DMS114 treated with DMSO at 0.1 percent for 48 hours (cell line): ENCODE measurements at regions not wholly inside any gene's neighbourhood (a gene's known extent, or its start where the extent isn't known, plus 50 kb on each side); places are given as distances from the start of the nearest gene placed in this dataset.
"Not testable (repeated sequence)": the region's sequence is repeated elsewhere in the genome, so short reads cannot be mapped to it uniquely, and the experiment has no call there.

Experiments
- DNase-seq: peaks from one replicate; lab custom pipeline; 2025; ENCODE audit not compliant: unreplicated experiment; lab: John Stamatoyannopoulos, UW

DNA sequence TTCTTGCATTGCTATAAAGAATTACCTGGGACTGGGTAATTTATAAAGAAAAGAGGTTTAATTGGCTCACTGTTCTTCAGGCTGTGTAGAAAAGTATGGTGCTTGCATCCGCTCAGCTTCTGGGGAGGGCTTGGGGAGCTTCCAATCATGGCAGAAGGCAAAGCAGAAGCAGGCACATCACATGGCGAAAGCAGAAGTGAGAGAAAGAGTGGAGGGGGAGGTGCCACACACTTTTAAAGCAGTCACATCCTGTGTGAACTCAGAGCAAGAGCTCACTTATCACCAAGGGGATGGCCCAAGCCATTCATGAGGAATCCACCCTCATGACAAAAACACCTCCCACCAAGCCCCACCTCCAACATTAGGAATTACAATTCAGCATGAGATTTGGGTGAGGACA lies 303.5 kb downstream of the OTUD1 start:
- no peak for DNase-seq

GRCh38 chr10:23742807-23743206 lies 303.9 kb downstream of the OTUD1 start:
- no peak for DNase-seq

DNA sequence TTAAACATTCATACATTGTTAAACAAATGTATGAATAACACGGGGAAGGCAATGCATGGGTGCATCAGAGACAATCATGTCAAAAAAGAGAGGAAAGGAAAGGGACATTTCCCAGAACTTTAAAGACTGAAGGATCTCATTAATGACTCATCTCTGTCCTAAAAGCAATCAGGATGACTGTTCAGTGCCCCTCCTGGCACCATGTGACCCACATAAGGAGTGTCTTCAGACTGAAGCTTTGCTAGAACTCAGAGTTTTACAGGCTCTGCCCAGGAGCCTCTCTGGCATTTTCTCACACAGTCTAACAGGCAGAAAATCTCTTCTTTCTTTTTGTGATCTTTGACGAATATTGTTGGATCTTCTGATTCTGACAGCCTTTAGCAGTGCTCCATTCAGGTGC lies 315.3 kb downstream of the OTUD1 start:
- no peak for DNase-seq

- DNase-seq = no peak
These were observed 316.1 kb downstream of the OTUD1 start for GRCh38 chr10:23754941-23755340.

GRCh38 chr10:23755556-23755955 lies 316.7 kb downstream of the OTUD1 start:
- DNase-seq = no peak

GRCh38 chr10:23768281-23768680 lies 329.4 kb downstream of the OTUD1 start:
- no peak for DNase-seq

DNA sequence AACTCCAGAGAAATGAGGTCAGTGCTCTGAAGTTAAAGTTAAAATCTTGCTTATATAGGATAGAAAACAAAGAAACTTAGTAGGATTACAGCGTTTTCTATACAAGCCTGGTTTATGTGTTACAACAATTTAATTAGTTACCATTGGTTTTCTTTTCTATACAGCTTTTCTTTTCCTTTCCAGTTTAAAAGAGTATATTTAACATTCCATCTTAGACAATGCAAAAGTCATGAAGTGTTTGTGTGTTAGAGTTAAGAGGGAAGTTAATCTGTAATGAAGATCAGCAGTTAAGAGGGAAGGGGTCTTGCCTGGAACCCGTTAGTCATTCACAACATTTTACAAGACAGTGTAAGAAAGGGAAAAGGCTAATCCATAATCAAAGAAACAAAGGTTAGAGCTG lies 338.3 kb downstream of the OTUD1 start:
- DNase-seq = no peak

DNA sequence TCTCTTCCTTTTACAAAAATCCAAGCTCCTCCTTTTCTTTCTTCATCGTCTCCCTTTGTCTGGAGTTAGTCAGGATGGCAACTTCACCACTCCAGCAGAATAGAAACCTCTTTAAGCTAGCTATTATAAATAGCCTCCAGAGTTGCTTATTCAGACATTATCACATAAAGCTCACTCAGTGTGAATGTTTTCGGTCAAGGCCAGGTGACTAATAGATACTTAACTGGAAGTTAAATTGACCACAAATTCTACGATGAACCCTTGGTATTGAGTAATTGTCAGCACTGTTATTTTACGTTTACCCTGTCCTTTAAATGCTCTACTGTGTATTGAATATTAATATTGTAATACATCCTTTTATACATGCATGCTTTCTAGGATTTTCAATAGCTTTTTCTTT lies 340.4 kb downstream of the OTUD1 start:
- DNase-seq = no peak

DNA sequence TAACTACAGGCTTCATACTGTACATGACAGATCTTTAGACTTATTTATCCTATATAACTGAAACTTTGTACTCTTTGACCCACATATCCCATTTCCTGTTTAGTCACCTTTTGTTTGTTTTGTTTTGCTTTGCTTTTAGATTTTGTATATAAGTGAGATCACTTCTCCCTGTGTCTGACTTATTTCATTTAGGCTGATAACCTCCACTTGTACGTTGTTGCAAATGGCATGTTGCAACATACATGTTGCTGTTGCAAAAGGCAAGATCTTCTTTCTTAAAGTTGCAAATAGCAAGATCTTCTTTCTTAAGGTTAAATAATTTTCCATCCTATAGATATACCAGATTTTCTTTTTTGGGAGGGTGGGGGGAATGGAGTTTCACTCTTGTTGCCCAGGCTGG lies 341.5 kb downstream of the OTUD1 start:
- DNase-seq = no peak

GRCh38 chr10:23786594-23786993 lies 347.7 kb downstream of the OTUD1 start:
- DNase-seq = no peak

- no peak for DNase-seq
These were observed 354.7 kb downstream of the OTUD1 start for GRCh38 chr10:23793577-23793976.

GRCh38 chr10:23797452-23797851 lies 358.6 kb downstream of the OTUD1 start:
- not testable (repeated sequence) for DNase-seq

DNA sequence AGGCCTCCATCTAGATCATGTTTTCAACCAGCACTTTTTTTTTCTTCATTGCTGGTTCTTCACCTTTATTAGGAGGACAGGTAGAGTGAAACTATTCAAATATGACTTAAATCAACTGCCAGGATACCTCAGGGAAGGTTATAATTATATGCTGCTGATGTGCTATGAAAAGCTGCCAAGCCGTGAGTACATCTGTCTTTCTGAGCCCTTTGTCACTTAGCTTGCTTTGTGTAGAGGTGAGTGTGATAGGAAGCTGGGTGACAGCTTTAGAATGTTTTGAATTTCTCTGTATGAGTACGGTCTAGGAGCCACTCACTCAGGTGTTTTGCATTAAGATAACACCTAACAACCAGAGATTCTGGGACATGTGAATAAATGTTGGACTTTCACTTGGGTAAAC lies 365.2 kb downstream of the OTUD1 start:
- no peak for DNase-seq

GRCh38 chr10:23813687-23814086 lies 374.8 kb downstream of the OTUD1 start:
- no peak for DNase-seq

DNA sequence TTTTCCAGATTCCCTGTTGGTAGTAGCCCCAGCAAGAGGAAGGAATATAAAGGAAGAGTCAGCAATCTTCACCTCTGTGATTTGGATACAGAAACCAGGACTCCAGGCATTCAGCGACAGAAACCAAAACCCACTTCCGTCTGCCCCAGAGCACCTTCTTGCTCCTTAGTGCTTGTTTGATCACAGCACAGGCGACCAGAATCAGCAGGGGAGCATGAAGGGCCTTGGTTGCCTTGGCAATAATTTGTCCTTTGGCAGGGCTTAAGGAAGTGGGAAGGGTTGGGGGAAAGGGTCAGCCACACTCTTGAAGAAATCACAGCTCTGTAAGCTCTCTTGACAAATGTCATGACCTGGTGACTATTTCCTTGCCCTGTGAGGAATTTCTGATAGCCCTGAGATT lies 379.6 kb downstream of the OTUD1 start:
- no peak for DNase-seq

GRCh38 chr10:23820792-23821191 lies 381.9 kb downstream of the OTUD1 start:
- DNase-seq = no peak

GRCh38 chr10:23824822-23825221 lies 384.1 kb upstream of the KIAA1217 start:
- DNase-seq = no peak

GRCh38 chr10:23826421-23826820 lies 382.5 kb upstream of the KIAA1217 start:
- DNase-seq = no peak

DNA sequence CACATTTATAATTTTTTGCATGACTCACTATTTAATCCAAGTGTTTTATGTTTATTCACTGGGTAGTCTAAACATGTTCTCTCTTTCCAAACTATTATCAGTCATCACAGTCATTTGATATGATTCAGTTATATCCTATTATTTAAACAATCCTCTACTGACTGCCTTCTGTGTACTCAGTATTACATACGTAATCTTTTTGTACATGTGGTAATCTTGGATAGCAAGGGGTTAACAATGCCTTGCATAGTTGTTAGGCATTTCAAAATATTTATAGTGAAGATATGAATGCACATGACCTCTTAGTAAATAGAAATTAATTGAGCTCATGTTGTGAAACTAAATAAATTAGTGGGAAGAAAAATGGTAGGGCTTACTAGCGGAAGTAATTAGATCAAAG lies 379.4 kb upstream of the KIAA1217 start:
- no peak for DNase-seq

- DNase-seq = no peak
These were observed 374.8 kb upstream of the KIAA1217 start for GRCh38 chr10:23834091-23834490.

DNA sequence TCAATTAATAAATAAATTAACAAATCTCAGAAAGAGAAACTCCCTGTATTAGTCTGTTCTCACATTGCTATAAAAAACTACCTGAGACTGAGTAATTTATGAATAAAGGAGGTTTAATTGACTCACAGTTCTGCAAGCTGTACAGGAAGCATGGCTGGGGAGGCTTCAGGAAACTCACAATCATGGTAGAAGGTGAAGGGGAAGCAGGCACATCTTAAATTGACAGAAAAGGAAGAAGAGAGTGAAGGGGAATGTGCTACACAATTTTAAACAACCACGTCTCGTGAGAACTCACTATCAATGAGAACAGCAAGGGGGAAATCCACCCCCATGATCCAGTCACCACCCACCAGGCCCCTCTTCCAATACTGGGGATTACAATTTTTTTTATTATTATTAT lies 358.3 kb upstream of the KIAA1217 start:
- DNase-seq = no peak

GRCh38 chr10:23859598-23859997 lies 349.3 kb upstream of the KIAA1217 start:
- no peak for DNase-seq

GRCh38 chr10:23864631-23865147 lies 344.2 kb upstream of the KIAA1217 start:
- DNase-seq = no peak

GRCh38 chr10:23866985-23867384 lies 342.0 kb upstream of the KIAA1217 start:
- not testable (repeated sequence) for DNase-seq
